GM23338 (cell line): ENCODE measurements at regions not wholly inside any gene's neighbourhood (a gene's known extent, or its start where the extent isn't known, plus 50 kb on each side); places are given as distances from the start of the nearest gene placed in this dataset.
"Not testable (repeated sequence)": the region's sequence is repeated elsewhere in the genome, so short reads cannot be mapped to it uniquely, and the experiment has no call there.

Experiments
- ATAC-seq: fragments of 200-7000 bp; cut with Tn5 transposase; 3 replicates; pipeline ENCODE4 v1.9.1; 2020
- DNase-seq: peaks from one replicate; pipeline ENCODE4 v3.0.0-alpha.2; 2015; ENCODE audit warnings: low spot score
- H2AFZ ChIP-seq: fragments of 200-600 bp; sonication (generic); 2 replicates; pipeline ENCODE4 v1.8.0; 2016; ENCODE audit warnings: antibody characterized with exemption, mild to moderate bottlenecking, moderate library complexity
- H3F3A ChIP-seq: fragments of 200-600 bp; sonication (generic); replicated peaks from 2 replicates; pipeline ENCODE4 v1.8.0; 2017; ENCODE audit warnings: antibody characterized with exemption, mixed run types, low read depth
- H3K27ac ChIP-seq: fragments of 200-600 bp; sonication (generic); 2 replicates; pipeline ENCODE4 v1.6.1; 2016; ENCODE audit warnings: low read depth
- H3K27me3 ChIP-seq: fragments of 200-600 bp; sonication (generic); 2 replicates; pipeline ENCODE4 v1.8.0; 2016; ENCODE audit warnings: mild to moderate bottlenecking, mixed run types, moderate library complexity; ENCODE audit not compliant: insufficient read depth
- H3K36me3 ChIP-seq: fragments of 200-600 bp; sonication (generic); 2 replicates; pipeline ENCODE4 v1.8.0; 2016; ENCODE audit warnings: mild to moderate bottlenecking; ENCODE audit not compliant: insufficient read depth
- H3K4me1 ChIP-seq: fragments of 200-600 bp; sonication (generic); 2 replicates; pipeline ENCODE4 v1.8.0; 2016; ENCODE audit warnings: mild to moderate bottlenecking, moderate library complexity; ENCODE audit not compliant: insufficient read depth
- H3K4me2 ChIP-seq: fragments of 200-600 bp; sonication (generic); 2 replicates; pipeline ENCODE4 v1.7.1; 2017; ENCODE audit warnings: mixed run types
- H3K4me3 ChIP-seq: fragments of 200-600 bp; sonication (generic); 2 replicates; pipeline ENCODE4 v1.6.1; 2016; ENCODE audit warnings: mixed run types
- H3K79me2 ChIP-seq: fragments of 200-600 bp; sonication (generic); replicated peaks from 2 replicates; pipeline ENCODE4 v1.8.0; 2017; ENCODE audit warnings: mild to moderate bottlenecking; ENCODE audit not compliant: insufficient read depth
- H3K9me2 ChIP-seq: fragments of 200-600 bp; sonication (generic); 2 replicates; pipeline ENCODE4 v1.8.0; 2017; ENCODE audit not compliant: insufficient read depth
- H4K20me1 ChIP-seq: fragments of 200-600 bp; sonication (generic); replicated peaks from 2 replicates; pipeline ENCODE4 v1.8.0; 2017; ENCODE audit warnings: mild to moderate bottlenecking; ENCODE audit not compliant: insufficient read depth
- H3K27ac Mint-ChIP-seq: 2 replicates; pipeline ENCODE4 v1.8.0; 2020; ENCODE audit warnings: inconsistent platforms, mild to moderate bottlenecking, moderate library complexity, mixed read lengths
- H3K27me3 Mint-ChIP-seq: 3 replicates; pipeline ENCODE4 v1.8.0; 2022; ENCODE audit warnings: low read depth, mild to moderate bottlenecking, moderate library complexity, mixed read lengths, inconsistent platforms; ENCODE audit not compliant: insufficient read depth, poor library complexity
- H3K36me3 Mint-ChIP-seq: 3 replicates; pipeline ENCODE4 v1.8.0; 2021; ENCODE audit warnings: low read depth, mild to moderate bottlenecking, inconsistent platforms, moderate library complexity, mixed read lengths
- H3K4me1 Mint-ChIP-seq: 3 replicates; pipeline ENCODE4 v1.8.0; 2020; ENCODE audit warnings: mild to moderate bottlenecking, inconsistent platforms, mixed read lengths
- H3K4me3 Mint-ChIP-seq: 3 replicates; pipeline ENCODE4 v1.8.0; 2021; ENCODE audit warnings: moderate library complexity, mild to moderate bottlenecking, inconsistent platforms, mixed read lengths
- H3K9me3 Mint-ChIP-seq: 3 replicates; pipeline ENCODE4 v1.8.0; 2020; ENCODE audit warnings: moderate library complexity, mild to moderate bottlenecking, inconsistent platforms, mixed read lengths
- CTCF ChIP-seq, 2 experiments: fragments of 200-600 bp in 1 of 2; sonication (generic) in 1 of 2; conservative IDR thresholded peaks; 2 replicates each; pipeline versions ENCODE4 v1.5.1 to v1.6.1; 2016 to 2017; ENCODE audit warnings: antibody characterized with exemption in 2 of 2, low read depth in 2 of 2, mild to moderate bottlenecking in 2 of 2, moderate library complexity in 1 of 2
- JUNB ChIP-seq: IDR thresholded peaks from one replicate; pipeline ENCODE4 v1.6.1; 2016; ENCODE audit warnings: antibody characterized with exemption; ENCODE audit not compliant: unreplicated experiment
- POLR2AphosphoS5 ChIP-seq: IDR thresholded peaks from 2 replicates; pipeline ENCODE4 v1.6.1; 2016; ENCODE audit warnings: antibody characterized with exemption, low read depth
- ZNF462 ChIP-seq: fragments of 250-450 bp; sonication (Bioruptor Pico); IDR thresholded peaks from 2 replicates; pipeline ENCODE4 v1.5.0; 2020; ENCODE audit warnings: mild to moderate bottlenecking, moderate library complexity

DNA sequence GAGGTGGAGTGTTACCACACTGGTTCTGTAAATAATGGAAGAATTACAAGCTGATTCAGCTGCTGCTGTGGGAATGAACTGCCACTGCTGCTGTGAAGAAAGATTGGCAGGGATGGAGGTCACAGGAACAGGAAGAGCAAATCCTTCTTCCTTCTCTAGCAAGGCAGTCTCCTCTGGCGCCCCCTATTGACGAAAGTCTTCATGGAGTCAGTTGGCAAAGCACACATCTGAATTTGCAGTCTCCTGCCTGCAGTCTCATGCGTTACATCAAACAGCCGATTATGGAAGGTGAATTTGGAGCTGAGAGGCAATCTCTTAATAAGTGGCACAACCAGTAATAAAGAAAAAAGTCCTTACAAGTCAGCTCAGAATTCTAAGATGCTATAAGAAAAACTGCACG, 106.0 kb upstream of the TMTC1 start:
- H2AFZ ChIP-seq: no peak overlapping the region

DNA sequence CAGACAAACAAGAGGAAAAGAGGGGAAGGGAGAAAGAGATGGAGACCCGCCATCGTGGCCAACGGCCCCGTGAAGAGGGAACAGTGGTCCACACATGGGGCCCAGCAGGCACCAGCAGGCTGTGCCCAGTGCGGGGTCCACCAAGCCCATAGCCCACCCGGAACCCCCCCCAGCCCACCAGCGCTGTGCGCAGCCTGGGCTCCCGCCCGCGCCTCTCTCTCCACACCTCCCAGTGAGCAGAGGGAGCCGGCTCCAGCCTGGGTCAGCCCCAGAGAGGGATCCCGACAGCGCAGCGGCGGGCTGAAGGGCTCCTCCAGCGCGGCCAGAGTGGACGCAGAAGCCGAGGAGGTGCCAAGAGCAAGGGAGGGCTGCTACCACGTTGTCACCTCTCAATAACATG, 105.0 kb upstream of the TMTC1 start:
- H3K79me2 ChIP-seq: no peaks in the 10 kb centered on the region
- ATAC-seq (no peak), DNase-seq (no peak)
- Mint-ChIP-seq H3K4me3 (no peak overlapping the region), H3K36me3 (peaks cover 43% of the 10 kb centered on the region), H3K4me1 (peaks cover 20% of the 10 kb centered on the region), H3K27me3 (peaks cover 16% of the 10 kb centered on the region), H3K9me3 (peaks cover 39% of the 10 kb centered on the region), H3K27ac (no peak overlapping the region)
- H3K4me3 ChIP-seq: no peak overlapping the region
- H3K4me2 ChIP-seq: no peak overlapping the region
- H4K20me1 ChIP-seq: no peaks in the 10 kb centered on the region
- no peaks in the 10 kb centered on the region for H3K27me3 ChIP-seq
- TF ChIP-seq CTCF (conservative IDR thresholded peaks at IDR 0.05; ENCODE audit: low read depth in 2 of 2): no peak
- no peak for TF ChIP-seq POLR2AphosphoS5
- H3K36me3 ChIP-seq: no peaks in the 10 kb centered on the region
- peaks cover 5% of the 10 kb centered on the region; the same call in 1 of the 2 replicates for H3K4me1 ChIP-seq
- H3F3A ChIP-seq: no peaks in the 10 kb centered on the region
- no peak overlapping the region for H2AFZ ChIP-seq
- H3K9me2 ChIP-seq: peaks cover 7% of the 10 kb centered on the region
- H3K27ac ChIP-seq: no peak overlapping the region

More for the DNA sequence above, 106.0 kb upstream of the TMTC1 start:
- Histone ChIP-seq H3K27ac (no peak overlapping the region), H3K79me2 (no peaks in the 10 kb centered on the region), H4K20me1 (no peaks in the 10 kb centered on the region), H3K9me2 (peaks cover 7% of the 10 kb centered on the region), H3K4me2 (no peak overlapping the region), H3K36me3 (no peaks in the 10 kb centered on the region), H3F3A (no peaks in the 10 kb centered on the region), H3K4me1 (no peaks in the 10 kb centered on the region; the same call in 1 of the 2 replicates), H3K27me3 (no peaks in the 10 kb centered on the region), H3K4me3 (no peak overlapping the region)
- ATAC-seq (peak; percentile 77), DNase-seq (peak; percentile 94)
- TF ChIP-seq CTCF (conservative IDR thresholded peaks at IDR 0.05; ENCODE audit: low read depth in 2 of 2) (peak; percentile 89 to 90), JUNB (no peak)
- Mint-ChIP-seq H3K9me3 (peaks cover 29% of the 10 kb centered on the region), H3K27ac (no peak overlapping the region), H3K27me3 (peaks cover 8% of the 10 kb centered on the region), H3K36me3 (peaks cover 34% of the 10 kb centered on the region), H3K4me3 (no peak overlapping the region), H3K4me1 (peaks cover 10% of the 10 kb centered on the region)

- not testable (repeated sequence) for H3K36me3 ChIP-seq, H3K4me3 ChIP-seq, H3K4me1 ChIP-seq, H3F3A ChIP-seq, H3K4me2 ChIP-seq, H3K4me3 Mint-ChIP-seq, H3K27me3 ChIP-seq, H4K20me1 ChIP-seq, H3K79me2 ChIP-seq, H2AFZ ChIP-seq
- H3K4me1 Mint-ChIP-seq: peaks cover 33% of the 10 kb centered on the region
- Histone ChIP-seq H3K27ac (peak overlapping the region; percentile 90), H3K9me2 (peaks cover 15% of the 10 kb centered on the region)
- H3K9me3 Mint-ChIP-seq: peaks cover 39% of the 10 kb centered on the region
- H3K27me3 Mint-ChIP-seq: peaks cover 22% of the 10 kb centered on the region
- DNase-seq (peak; percentile 87), ATAC-seq (peak; percentile 64)
- TF ChIP-seq ZNF462 (CRISPR knock-in tag): 0 out of 2 replicates have a peak, but pooled peaks have one; percentile 29
- peaks cover 52% of the 10 kb centered on the region for H3K36me3 Mint-ChIP-seq
- H3K27ac Mint-ChIP-seq: peak overlapping the region; percentile 99
Observed at GRCh38 chr12:29884957-29885356, 101.2 kb upstream of the TMTC1 start.
